ENCODE measurements at regions not wholly inside any gene's neighbourhood (a gene's known extent, or its start where the extent isn't known, plus 50 kb on each side); places are given as distances from the start of the nearest gene placed in this dataset.

DNA sequence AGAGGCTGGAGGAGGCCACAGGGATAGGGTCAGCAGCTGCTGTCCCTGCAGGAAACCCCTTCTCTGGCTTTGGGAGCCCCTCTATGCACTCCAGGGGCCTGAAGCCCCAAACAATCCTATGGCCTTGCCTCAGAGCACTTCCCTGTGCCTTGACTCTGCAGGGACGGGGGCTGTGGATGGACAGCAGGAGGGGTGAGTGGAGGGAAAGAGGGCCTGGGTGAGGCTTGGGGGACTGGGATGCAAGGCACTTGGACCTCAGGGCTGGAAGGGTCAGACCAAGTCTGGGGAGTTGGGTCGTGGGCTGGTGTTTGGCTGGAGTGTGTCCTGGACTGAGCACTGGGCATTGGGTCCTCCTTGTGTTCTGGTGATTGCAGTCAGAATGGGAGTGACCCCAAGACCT is 769.8 kb downstream of the EPHA3 start:
- Histone ChIP-seq H3K27me3 (ENCODE audit: control insufficient read depth in 2 of 2, insufficient read depth in 2 of 2, low read length in 2 of 2) (no peaks in the 10 kb centered on the region), H4K20me1 (replicated peaks; ENCODE audit: control insufficient read depth, extremely low read depth, insufficient read depth, low read length) (no peaks in the 10 kb centered on the region), H3K4me2 (ENCODE audit: insufficient read depth, low read length) (no peak overlapping the region), H3K9me1 (replicated peaks; ENCODE audit: control insufficient read depth, extremely low read depth, insufficient read depth, low read length) (no peaks in the 10 kb centered on the region), H3K4me3 (replicated peaks in 1 of 3; ENCODE audit: insufficient read depth in 1 of 3, low read depth in 1 of 3, low read length in 3 of 3) (no peak overlapping the region), H3K4me1 (ENCODE audit: control insufficient read depth, extremely low read depth, insufficient read depth, low read length) (no peaks in the 10 kb centered on the region), H3K9ac (replicated peaks; ENCODE audit: extremely low read depth, insufficient read depth, low read length) (no peak overlapping the region), H3K9me3 (replicated peaks; ENCODE audit: control insufficient read depth, insufficient read depth, low read length) (peaks cover 4% of the 10 kb centered on the region), H2AFZ (ENCODE audit: low read depth, low read length) (no peak overlapping the region), H3K79me2 (ENCODE audit: control insufficient read depth, insufficient read depth, low read length) (no peaks in the 10 kb centered on the region), H3K27ac (ENCODE audit: insufficient read depth, low read depth, low read length) (no peak overlapping the region), H3K36me3 (ENCODE audit: control insufficient read depth in 2 of 2, extremely low read depth in 1 of 2, insufficient read depth in 2 of 2, low read length in 2 of 2) (no peaks in the 10 kb centered on the region)
- FAIRE-seq (no peak), DNase-seq (ENCODE audit: low read depth, low spot score) (no peak)
- POLR2A ChIA-PET, result no interaction called here
- no peak for TF ChIP-seq GATA2 (IDR thresholded peaks at IDR 0.05; ENCODE audit: insufficient read depth, insufficient read length, low read depth, low read length)
- BruUV-seq (replicated peaks), result no TSS peak
- dilution Hi-C loops (cut with MboI; ENCODE audit: extremely low pct_ligation_motif_present, low sequenced_read_pairs), result no loop called here
- CTCF ChIA-PET, result no interaction called here
- intact Hi-C loops (cut with micrococcal nuclease), result no loop called here

DNA sequence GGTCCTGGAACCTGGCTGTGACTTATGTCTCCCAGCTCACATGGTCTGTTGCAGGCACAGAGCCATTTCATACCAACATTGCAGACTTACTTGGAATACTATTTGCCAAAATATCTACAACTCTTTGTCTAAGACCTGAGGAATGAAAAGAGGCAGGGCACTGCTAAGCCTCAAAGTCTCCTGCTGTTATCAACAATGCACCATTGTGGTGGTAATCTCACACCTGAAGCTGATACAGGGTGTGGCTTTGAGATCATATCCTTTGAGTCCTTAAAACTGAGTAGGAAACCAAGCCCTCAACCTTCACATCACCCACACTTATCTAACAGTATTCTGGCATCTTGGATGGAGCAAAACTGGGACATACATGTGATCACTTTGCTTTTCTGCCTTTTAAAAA is 782.0 kb downstream of the EPHA3 start:
- intact Hi-C loops (cut with micrococcal nuclease), result no loop called here
- CTCF ChIA-PET, result no interaction called here
- TF ChIP-seq, protein P1, sequence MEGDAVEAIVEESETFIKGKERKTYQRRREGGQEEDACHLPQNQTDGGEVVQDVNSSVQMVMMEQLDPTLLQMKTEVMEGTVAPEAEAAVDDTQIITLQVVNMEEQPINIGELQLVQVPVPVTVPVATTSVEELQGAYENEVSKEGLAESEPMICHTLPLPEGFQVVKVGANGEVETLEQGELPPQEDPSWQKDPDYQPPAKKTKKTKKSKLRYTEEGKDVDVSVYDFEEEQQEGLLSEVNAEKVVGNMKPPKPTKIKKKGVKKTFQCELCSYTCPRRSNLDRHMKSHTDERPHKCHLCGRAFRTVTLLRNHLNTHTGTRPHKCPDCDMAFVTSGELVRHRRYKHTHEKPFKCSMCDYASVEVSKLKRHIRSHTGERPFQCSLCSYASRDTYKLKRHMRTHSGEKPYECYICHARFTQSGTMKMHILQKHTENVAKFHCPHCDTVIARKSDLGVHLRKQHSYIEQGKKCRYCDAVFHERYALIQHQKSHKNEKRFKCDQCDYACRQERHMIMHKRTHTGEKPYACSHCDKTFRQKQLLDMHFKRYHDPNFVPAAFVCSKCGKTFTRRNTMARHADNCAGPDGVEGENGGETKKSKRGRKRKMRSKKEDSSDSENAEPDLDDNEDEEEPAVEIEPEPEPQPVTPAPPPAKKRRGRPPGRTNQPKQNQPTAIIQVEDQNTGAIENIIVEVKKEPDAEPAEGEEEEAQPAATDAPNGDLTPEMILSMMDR (IDR thresholded peaks at IDR 0.05; ENCODE audit: extremely low read depth in 1 of 2, insufficient read depth in 1 of 2, low read depth in 1 of 2, low read length in 2 of 2), result no peak
- TF ChIP-seq GATA2 (IDR thresholded peaks at IDR 0.05; ENCODE audit: insufficient read depth, insufficient read length, low read depth, low read length), result no peak
- TF ChIP-seq POLR2A (IDR thresholded peaks at IDR 0.05; ENCODE audit: low read depth, low read length), result no peak
- TF ChIP-seq, protein P2, sequence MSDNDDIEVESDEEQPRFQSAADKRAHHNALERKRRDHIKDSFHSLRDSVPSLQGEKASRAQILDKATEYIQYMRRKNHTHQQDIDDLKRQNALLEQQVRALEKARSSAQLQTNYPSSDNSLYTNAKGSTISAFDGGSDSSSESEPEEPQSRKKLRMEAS (IDR thresholded peaks at IDR 0.05; ENCODE audit: insufficient read depth, insufficient read length), result no peak
- TF ChIP-seq JUN (IDR thresholded peaks at IDR 0.05; ENCODE audit: borderline replicate concordance, insufficient read depth, insufficient read length, low read depth), result no peak
- no peak for TF ChIP-seq MYC (IDR thresholded peaks at IDR 0.05; ENCODE audit: low read depth, low read length)
- TF ChIP-seq POLR2AphosphoS5 (IDR thresholded peaks at IDR 0.05; ENCODE audit: insufficient read depth, low read depth, low read length), result no peak
- TF ChIP-seq EZH2 (IDR thresholded peaks at IDR 0.05; ENCODE audit: borderline replicate concordance, low read depth, low read length, severe bottlenecking), result no peak
- no peak for TF ChIP-seq FOS (IDR thresholded peaks at IDR 0.05; ENCODE audit: borderline replicate concordance, insufficient read depth, low read length)
- Histone ChIP-seq H2AFZ (ENCODE audit: low read depth, low read length) (no peak overlapping the region), H3K4me2 (ENCODE audit: insufficient read depth, low read length) (no peak overlapping the region), H3K9me3 (replicated peaks; ENCODE audit: control insufficient read depth, insufficient read depth, low read length) (peaks cover 2% of the 10 kb centered on the region), H3K4me3 (replicated peaks in 1 of 3; ENCODE audit: insufficient read depth in 1 of 3, low read depth in 1 of 3, low read length in 3 of 3) (no peak overlapping the region), H3K79me2 (ENCODE audit: control insufficient read depth, insufficient read depth, low read length) (no peaks in the 10 kb centered on the region), H3K36me3 (ENCODE audit: control insufficient read depth in 2 of 2, extremely low read depth in 1 of 2, insufficient read depth in 2 of 2, low read length in 2 of 2) (no peaks in the 10 kb centered on the region), H3K9ac (replicated peaks; ENCODE audit: extremely low read depth, insufficient read depth, low read length) (no peak overlapping the region), H3K27ac (ENCODE audit: insufficient read depth, low read depth, low read length) (no peak overlapping the region), H3K4me1 (ENCODE audit: control insufficient read depth, extremely low read depth, insufficient read depth, low read length) (no peaks in the 10 kb centered on the region), H3K9me1 (replicated peaks; ENCODE audit: control insufficient read depth, extremely low read depth, insufficient read depth, low read length) (no peaks in the 10 kb centered on the region), H3K27me3 (ENCODE audit: control insufficient read depth in 2 of 2, insufficient read depth in 2 of 2, low read length in 2 of 2) (no peaks in the 10 kb centered on the region), H4K20me1 (replicated peaks; ENCODE audit: control insufficient read depth, extremely low read depth, insufficient read depth, low read length) (no peaks in the 10 kb centered on the region)
- no TSS peak for BruUV-seq (replicated peaks)
- dilution Hi-C loops (cut with MboI; ENCODE audit: extremely low pct_ligation_motif_present, low sequenced_read_pairs), result no loop called here
- POLR2A ChIA-PET, result no interaction called here
- no peak for DNase-seq (ENCODE audit: low read depth, low spot score)
- no peak for FAIRE-seq

All from endothelial cell of umbilical vein (primary cell).